ENCODE measurements at regions not wholly inside any gene's neighbourhood (a gene's known extent, or its start where the extent isn't known, plus 50 kb on each side); places are given as distances from the start of the nearest gene placed in this dataset.

DNA sequence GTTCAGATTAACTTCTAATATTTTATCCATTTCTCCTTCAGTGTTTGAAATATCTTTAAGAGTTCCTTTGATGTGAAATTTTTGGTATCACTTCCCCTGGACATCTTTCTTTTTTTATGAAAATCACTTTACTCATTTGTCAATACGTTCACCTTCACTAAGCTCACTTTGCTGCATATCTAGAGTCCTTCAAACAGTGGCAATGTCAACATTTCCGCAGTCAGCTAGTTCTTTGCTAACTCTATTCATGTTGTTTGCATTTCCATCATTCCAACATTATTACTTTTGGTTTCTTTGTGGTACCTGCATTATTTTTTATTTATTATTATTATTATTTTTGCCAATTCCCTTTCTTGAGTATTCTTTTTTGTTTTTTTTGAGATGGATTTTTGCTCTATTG lies 203.0 kb downstream of the GPAT3 start:
- TF ChIP-seq USF2 (IDR thresholded peaks at IDR 0.05; ENCODE audit: low read depth, low read length) (no peak), NFE2L2 (IDR thresholded peaks at IDR 0.05; ENCODE audit: low read depth, low read length) (no peak), POLR2A (IDR thresholded peaks at IDR 0.05; ENCODE audit: low read depth, low read length) (no peak), RFX5 (IDR thresholded peaks at IDR 0.05; ENCODE audit: low read depth, low read length) (no peak), MAFK (IDR thresholded peaks at IDR 0.05; ENCODE audit: low read depth, low read length) (no peak)
- TF ChIP-seq, protein P1, sequence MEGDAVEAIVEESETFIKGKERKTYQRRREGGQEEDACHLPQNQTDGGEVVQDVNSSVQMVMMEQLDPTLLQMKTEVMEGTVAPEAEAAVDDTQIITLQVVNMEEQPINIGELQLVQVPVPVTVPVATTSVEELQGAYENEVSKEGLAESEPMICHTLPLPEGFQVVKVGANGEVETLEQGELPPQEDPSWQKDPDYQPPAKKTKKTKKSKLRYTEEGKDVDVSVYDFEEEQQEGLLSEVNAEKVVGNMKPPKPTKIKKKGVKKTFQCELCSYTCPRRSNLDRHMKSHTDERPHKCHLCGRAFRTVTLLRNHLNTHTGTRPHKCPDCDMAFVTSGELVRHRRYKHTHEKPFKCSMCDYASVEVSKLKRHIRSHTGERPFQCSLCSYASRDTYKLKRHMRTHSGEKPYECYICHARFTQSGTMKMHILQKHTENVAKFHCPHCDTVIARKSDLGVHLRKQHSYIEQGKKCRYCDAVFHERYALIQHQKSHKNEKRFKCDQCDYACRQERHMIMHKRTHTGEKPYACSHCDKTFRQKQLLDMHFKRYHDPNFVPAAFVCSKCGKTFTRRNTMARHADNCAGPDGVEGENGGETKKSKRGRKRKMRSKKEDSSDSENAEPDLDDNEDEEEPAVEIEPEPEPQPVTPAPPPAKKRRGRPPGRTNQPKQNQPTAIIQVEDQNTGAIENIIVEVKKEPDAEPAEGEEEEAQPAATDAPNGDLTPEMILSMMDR (conservative IDR thresholded peaks at IDR 0.05; ENCODE audit: low read depth, low read length): no peak

Data from IMR-90 (cell line).